ENCODE measurements at regions not wholly inside any gene's neighbourhood (a gene's known extent, or its start where the extent isn't known, plus 50 kb on each side); places are given as distances from the start of the nearest gene placed in this dataset.

DNA sequence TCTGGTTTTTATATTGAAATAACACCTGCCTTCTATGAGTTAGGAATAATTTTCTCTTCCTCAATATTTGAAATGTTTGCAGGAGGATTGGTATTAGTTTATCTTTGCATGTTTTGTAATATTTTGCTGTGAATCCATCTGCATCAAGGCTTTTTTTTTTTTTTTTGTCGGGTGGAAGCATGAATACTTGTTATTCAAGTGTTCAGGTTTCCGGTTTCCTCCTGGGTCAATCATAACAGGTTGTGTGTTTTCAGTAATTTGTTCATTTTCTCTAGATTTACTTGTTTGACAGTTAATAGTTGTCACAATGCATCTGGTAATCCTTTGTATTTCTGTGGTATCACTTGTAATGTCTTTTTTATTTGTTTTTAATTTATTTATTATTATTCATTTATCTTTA, 256.7 kb upstream of the RBMY1B start:
- TF ChIP-seq CTCF (IDR thresholded peaks at IDR 0.05) (no peak), POLR2A (IDR thresholded peaks at IDR 0.05) (no peak)
